Fibroblast of skin of abdomen (primary cell): ENCODE measurements at regions not wholly inside any gene's neighbourhood (a gene's known extent, or its start where the extent isn't known, plus 50 kb on each side); places are given as distances from the start of the nearest gene placed in this dataset.
"Not testable (repeated sequence)": the region's sequence is repeated elsewhere in the genome, so short reads cannot be mapped to it uniquely, and the experiment has no call there.

ENCODE experiments used
- DNase-seq: peaks from one replicate; pipeline ENCODE4 v3.0.0-alpha.2; 2013

- DNase-seq = no peak
Measured at GRCh38 chr17:77783991-77784820, 174.3 kb upstream of the TNRC6C start.

DNA sequence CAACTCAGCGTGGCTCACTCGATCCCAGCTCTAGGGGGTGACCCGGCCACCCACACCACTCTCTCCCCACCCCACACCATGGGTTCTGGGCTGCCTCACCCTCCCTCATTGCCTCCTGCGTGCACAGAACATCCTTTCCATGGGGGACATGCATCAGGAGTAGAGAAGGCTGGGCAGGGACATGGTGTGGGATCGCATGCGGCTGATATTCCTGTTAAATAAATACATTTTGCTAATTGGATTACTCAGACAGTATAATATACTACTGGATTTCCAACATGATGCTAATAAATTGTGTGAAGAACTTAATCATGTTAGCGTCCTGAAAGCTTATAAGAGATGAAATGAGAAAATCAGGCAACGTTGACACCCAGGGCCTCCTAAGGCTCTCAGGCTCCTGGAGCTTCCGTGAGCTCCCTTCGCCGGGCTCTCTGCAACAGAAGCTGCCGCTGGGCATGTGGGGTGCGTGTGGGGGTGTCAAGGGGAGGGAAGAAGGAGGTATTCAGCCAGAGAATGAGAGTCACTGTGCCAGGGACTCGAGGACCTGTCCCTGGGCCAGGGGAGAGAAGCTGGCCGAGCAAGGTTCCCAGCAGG, 173.1 kb upstream of the TNRC6C start:
- DNase-seq = no peak

DNA sequence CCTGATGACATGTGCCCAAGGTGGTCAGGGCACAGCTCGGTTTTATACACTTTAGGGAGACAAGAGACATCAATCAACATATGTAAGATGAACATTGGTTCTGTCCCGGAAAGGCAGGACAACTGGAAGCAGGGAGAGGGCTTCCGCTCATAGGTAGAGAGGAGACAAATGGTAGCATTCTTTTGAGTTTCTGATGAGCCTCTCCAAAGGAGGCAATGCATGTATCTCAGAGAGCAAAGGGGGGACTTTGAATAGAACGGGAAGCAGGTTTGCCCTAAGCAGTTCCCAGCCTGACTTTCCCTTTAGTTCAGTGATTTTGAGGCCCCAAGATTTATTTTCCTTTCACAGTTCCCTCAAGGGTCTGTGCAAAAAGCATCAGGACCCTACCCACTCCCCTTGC, 172.4 kb upstream of the TNRC6C start:
- no peak for DNase-seq

- DNase-seq = no peak
Measured at GRCh38 chr17:77786740-77787505, 171.6 kb upstream of the TNRC6C start.

- no peak for DNase-seq
Measured at GRCh38 chr17:77790143-77790829, 168.2 kb upstream of the TNRC6C start.

DNA sequence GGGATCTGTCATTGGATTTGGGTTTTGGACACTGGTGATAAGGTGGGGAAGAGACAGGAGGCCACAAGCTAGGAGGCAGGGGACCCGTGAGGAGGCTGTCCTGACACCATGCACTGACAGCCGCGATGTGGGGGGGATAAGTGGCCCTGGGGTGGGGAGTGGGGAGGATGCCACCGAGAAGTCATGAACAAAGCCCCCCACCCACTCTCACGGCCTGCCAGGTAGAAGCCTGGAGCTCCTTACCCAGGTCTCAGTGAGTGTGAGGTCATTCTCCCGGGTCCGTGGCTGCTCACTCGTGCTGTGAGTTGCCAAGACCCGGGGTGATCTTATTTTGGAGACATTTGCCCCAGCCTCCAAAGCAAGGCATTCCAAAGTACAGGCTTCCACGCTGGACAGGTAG, 165.9 kb upstream of the TNRC6C start:
- no peak for DNase-seq

- DNase-seq = no peak
Measured at GRCh38 chr17:77793146-77793970, 165.1 kb upstream of the TNRC6C start.

- no peak for DNase-seq
Measured at GRCh38 chr17:77793971-77794235, 164.6 kb upstream of the TNRC6C start.

GRCh38 chr17:77794846-77795245, 163.7 kb upstream of the TNRC6C start:
- no peak for DNase-seq

DNA sequence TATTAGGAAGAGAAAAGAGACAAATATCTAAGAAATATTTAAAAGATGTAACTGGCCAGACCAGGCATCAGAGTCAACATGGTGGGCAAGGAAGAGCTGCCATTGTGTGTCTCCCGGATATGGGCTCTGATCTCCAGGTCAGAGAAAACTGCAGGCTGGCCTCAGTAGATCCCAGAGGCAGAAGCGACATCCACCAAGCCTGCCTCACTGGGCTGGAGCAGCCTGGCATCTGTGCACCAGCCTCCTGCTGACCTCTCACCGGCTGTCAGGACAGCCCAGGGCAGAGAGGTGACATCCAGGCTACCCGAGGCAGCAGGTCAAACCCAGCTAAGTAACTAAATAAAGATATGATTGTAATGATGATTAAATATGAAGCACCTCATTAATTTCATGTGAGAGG, 162.8 kb upstream of the TNRC6C start:
- DNase-seq = no peak

GRCh38 chr17:77796176-77796860, 162.2 kb upstream of the TNRC6C start:
- no peak for DNase-seq

DNA sequence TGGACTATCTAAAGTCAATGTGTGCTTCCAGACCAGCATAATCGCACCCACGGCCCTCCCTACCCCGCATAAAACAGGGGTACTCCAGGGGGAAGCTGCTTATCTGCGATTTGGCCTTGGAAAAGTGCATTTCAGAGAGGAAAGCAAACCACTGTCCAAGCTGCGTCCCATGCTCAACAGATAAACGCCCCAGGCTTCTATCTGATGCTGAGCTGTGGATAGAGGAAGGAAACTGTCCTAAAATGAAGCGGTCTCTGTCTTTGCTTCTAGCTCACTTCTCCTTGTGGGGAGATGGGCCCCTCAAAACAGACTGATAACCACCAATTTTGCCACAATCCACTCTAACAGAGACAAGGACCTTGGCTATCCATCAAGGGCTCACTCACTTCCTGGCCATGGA, 160.5 kb upstream of the TNRC6C start:
- DNase-seq = no peak

- no peak for DNase-seq
Measured at GRCh38 chr17:77798481-77798880, 160.0 kb upstream of the TNRC6C start.

- DNase-seq = no peak
Measured at GRCh38 chr17:77800816-77801215, 157.7 kb upstream of the TNRC6C start.

DNA sequence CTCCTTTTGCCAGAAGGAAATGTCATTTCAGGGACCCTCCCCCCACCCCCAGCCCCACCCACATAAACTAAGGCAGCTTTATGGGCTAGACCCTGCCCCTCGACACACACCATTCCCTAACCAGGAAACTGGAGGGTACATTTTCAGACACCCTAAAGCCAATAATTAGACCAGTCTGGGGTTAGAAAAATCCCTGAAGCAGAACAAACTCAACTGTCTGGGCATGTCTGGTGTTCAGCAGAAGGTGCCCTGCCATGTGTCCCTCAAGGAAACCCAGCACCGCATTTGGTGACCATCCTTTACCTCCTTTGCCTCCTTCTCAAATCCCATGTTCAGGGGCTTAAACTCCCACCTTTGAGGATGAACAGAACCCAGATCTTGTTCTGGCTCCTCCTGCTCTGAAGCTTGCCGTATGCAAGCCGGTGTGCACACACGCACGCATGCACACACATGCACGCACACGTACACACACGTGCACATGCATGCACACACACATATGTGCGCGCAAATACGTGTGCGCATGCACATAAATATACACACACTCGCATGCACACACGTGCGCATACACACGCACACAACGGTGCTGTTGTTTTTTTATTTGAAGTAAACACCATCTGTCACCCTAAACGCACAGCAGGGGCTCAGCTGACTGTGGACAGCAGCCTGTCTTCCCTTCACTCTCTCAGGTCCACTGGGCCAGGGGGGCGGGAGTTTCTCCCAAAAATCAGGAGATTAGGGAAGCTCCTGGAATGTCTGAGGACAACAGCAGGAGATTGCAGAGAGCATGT, 156.8 kb upstream of the TNRC6C start:
- DNase-seq = no peak

- no peak for DNase-seq
Measured at GRCh38 chr17:77802333-77802615, 156.2 kb upstream of the TNRC6C start.

DNA sequence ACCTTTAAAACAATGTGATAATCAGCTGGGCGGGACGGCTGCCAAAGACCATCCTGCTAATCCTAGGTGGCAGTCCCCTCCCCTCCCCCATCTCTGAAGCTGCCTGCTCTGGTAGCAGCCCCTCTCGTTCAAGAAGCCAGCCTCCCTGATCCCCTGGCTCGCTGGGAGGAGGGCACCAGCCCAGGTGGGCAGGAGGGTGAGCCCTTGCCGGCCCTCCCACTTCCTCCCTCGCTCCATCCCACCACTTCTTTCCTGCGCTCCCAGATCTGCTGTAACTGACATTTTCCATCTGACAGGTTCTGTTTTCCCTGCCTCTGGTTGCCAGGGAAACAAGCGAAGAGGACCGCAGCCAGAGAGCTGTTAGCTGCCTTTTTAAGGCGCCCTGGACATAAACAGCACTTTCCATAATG, 155.7 kb upstream of the TNRC6C start:
- no peak for DNase-seq

DNA sequence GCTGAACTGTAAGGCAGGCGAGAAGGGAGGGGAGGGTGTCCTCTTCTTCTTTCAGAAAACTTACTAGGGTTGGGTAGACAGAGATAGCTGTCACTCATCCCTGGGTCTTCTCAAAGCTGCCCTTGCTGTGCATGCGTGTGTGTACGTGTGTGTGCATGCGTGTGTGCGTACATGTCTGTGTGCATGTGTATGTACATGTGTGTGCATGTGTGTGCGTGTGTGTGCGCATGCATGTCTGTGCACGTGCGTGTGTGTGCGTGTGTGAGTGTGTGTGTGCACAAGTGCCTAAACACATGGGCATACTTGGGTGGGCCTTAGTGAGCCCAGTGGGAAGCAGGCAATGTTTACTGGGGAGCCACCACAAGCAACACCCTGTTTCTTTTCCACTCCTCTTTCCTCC, 154.8 kb upstream of the TNRC6C start:
- no peak for DNase-seq

DNA sequence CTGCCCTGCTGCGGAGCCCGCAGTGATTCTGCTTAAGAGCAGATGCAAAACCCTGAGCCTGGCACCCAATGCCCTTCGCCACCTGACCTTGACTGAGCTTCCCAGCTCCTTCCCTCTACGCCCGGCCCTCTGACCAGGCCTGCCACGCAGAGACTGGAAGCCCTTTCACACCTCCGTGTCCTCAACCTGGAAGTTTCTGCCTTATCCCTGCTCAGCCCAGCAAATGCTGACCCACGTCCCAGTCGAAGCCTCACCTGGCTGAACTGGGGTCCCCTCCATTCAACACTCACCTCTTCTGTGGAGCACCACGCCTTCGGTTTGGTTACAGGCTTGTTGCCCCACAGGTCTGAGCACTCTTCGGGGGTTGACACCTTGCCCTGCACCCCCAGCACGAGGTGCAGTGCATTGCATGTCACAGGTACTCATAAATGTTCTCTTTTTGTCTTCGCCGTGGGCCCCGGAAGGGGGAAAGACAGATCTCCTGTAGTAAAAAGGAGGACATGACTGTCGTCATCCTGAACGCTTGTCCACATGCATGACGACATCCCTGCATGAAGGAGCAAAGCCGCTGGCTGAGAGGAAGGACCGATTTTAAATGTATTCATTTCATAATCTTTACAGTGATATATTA, 153.6 kb upstream of the TNRC6C start:
- no peak for DNase-seq

GRCh38 chr17:77805970-77806369, 152.5 kb upstream of the TNRC6C start:
- DNase-seq = not testable (repeated sequence)
